HEK293 (cell line): ENCODE measurements at regions not wholly inside any gene's neighbourhood (a gene's known extent, or its start where the extent isn't known, plus 50 kb on each side); places are given as distances from the start of the nearest gene placed in this dataset.

ENCODE experiments used
- CTCF ChIA-PET: fragments of 350-600 bp; formaldehyde crosslinking; extraction: SDS; loops from one replicate; lab custom pipeline; 2021; ENCODE audit warnings: antibody characterized with exemption; lab: Yijun Ruan, JAX
- POLR2A ChIA-PET: fragments of 300-600 bp; formaldehyde crosslinking; extraction: SDS; loops from one replicate; lab custom pipeline; 2020; ENCODE audit warnings: antibody characterized with exemption, inconsistent platforms; lab: Yijun Ruan, JAX
- H3K27ac ChIP-seq: fragments of 200-500 bp; sonication (Bioruptor generic); 2 replicates; pipeline ENCODE4 v1.5.1; 2014; ENCODE audit warnings: low read depth, low read length, control low read depth, inconsistent platforms; ENCODE audit errors: extremely low read depth
- H3K36me3 ChIP-seq, 2 experiments: fragments of 200-500 bp in 1 of 2; sonication (Bioruptor generic) in 1 of 2; 1 replicate in 1 of 2; 2 replicates in 1 of 2; pipeline ENCODE4 v1.5.1; 2014 to 2017; ENCODE audit warnings: inconsistent platforms in 2 of 2, low read length in 2 of 2; ENCODE audit not compliant: control insufficient read depth in 2 of 2, insufficient read depth in 1 of 2
- H3K4me1 ChIP-seq: fragments of 200-500 bp; sonication (Bioruptor generic); 2 replicates; pipeline ENCODE4 v1.5.1; 2014; ENCODE audit warnings: mild to moderate bottlenecking, low read length, inconsistent platforms; ENCODE audit not compliant: control insufficient read depth, insufficient read depth
- H3K4me3 ChIP-seq: 2 replicates; pipeline ENCODE4 v1.5.1; 2011; ENCODE audit warnings: low read depth, mild to moderate bottlenecking, control low read depth, low read length, moderate library complexity
- H3K9me3 ChIP-seq: fragments of 200-500 bp; sonication (Bioruptor generic); 2 replicates; pipeline ENCODE4 v1.5.1; 2014; ENCODE audit warnings: low read depth, low read length, inconsistent platforms; ENCODE audit not compliant: control insufficient read depth, insufficient read depth
- AEBP2 ChIP-seq: fragments of 450-650 bp; formaldehyde crosslinking; IDR thresholded peaks from 2 replicates; pipeline ENCODE4 v1.5.1; 2016; ENCODE audit warnings: missing biosample characterization, missing genetic modification characterization, borderline replicate concordance
- BCL6B ChIP-seq: fragments of 450-650 bp; formaldehyde crosslinking; IDR thresholded peaks from 2 replicates; pipeline ENCODE4 v1.5.1; 2017; ENCODE audit warnings: missing biosample characterization, missing genetic modification characterization
- FEZF1 ChIP-seq: fragments of 450-650 bp; formaldehyde crosslinking; IDR thresholded peaks from 2 replicates; pipeline ENCODE4 v1.5.1; 2016; ENCODE audit warnings: missing biosample characterization, missing genetic modification characterization
- HOXA7 ChIP-seq: sonication (generic); formaldehyde crosslinking; IDR thresholded peaks from 2 replicates; pipeline ENCODE4 v1.8.1; 2022; ENCODE audit warnings: missing genetic modification reagents, borderline replicate concordance
- PRDM10 ChIP-seq: fragments of 450-650 bp; formaldehyde crosslinking; IDR thresholded peaks from 2 replicates; pipeline ENCODE4 v1.5.1; 2016; ENCODE audit warnings: missing biosample characterization, missing genetic modification characterization
- PRDM2 ChIP-seq: fragments of 450-650 bp; formaldehyde crosslinking; IDR thresholded peaks from 2 replicates; pipeline ENCODE4 v1.5.1; 2016; ENCODE audit warnings: missing biosample characterization, missing genetic modification characterization, borderline replicate concordance
- ZBTB1 ChIP-seq: fragments of 450-650 bp; formaldehyde crosslinking; IDR thresholded peaks from 2 replicates; pipeline ENCODE4 v1.5.1; 2016; ENCODE audit warnings: missing biosample characterization, missing genetic modification characterization
- ZFP69B ChIP-seq: fragments of 450-650 bp; formaldehyde crosslinking; IDR thresholded peaks from 2 replicates; pipeline ENCODE4 v1.5.1; 2016; ENCODE audit warnings: missing biosample characterization, missing genetic modification characterization
- ZNF354C ChIP-seq: fragments of 450-650 bp; formaldehyde crosslinking; IDR thresholded peaks from 2 replicates; pipeline ENCODE4 v1.5.1; 2016; ENCODE audit warnings: missing biosample characterization, missing genetic modification characterization, low read depth, borderline replicate concordance
- ZNF366 ChIP-seq: fragments of 450-650 bp; formaldehyde crosslinking; conservative IDR thresholded peaks from 2 replicates; pipeline ENCODE4 v1.5.1; 2016; ENCODE audit warnings: missing biosample characterization, missing genetic modification characterization
- ZNF513 ChIP-seq: fragments of 450-650 bp; IDR thresholded peaks from 2 replicates; pipeline ENCODE4 v1.5.1; 2018; ENCODE audit warnings: missing biosample characterization, missing genetic modification characterization
- ZNF623 ChIP-seq: fragments of 450-650 bp; formaldehyde crosslinking; IDR thresholded peaks from 2 replicates; pipeline ENCODE4 v1.5.1; 2016; ENCODE audit warnings: missing biosample characterization, missing genetic modification characterization
- ZNF626 ChIP-seq: fragments of 450-650 bp; sonication (Bioruptor Pico); formaldehyde crosslinking; IDR thresholded peaks from 2 replicates; pipeline ENCODE4 v1.5.1; 2018; ENCODE audit warnings: missing biosample characterization, missing genetic modification characterization, inconsistent platforms
- ZNF747 ChIP-seq: fragments of 450-650 bp; formaldehyde crosslinking; IDR thresholded peaks from 2 replicates; pipeline ENCODE4 v1.5.1; 2016; ENCODE audit warnings: missing biosample characterization, missing genetic modification characterization
- ZSCAN5A ChIP-seq: fragments of 450-650 bp; formaldehyde crosslinking; IDR thresholded peaks from 2 replicates; pipeline ENCODE4 v1.5.1; 2016; ENCODE audit warnings: missing biosample characterization, missing genetic modification characterization
- ZXDB ChIP-seq: fragments of 450-650 bp; formaldehyde crosslinking; IDR thresholded peaks from 2 replicates; pipeline ENCODE4 v1.5.1; 2016; ENCODE audit warnings: missing biosample characterization, missing genetic modification characterization
- TF ChIP-seq, protein P1 (sequence below): fragments of 450-650 bp; formaldehyde crosslinking; IDR thresholded peaks from 2 replicates; pipeline ENCODE4 v1.5.1; 2017; ENCODE audit warnings: missing biosample characterization, missing genetic modification characterization
- TF ChIP-seq, protein P2 (sequence below): fragments of 450-650 bp; formaldehyde crosslinking; IDR thresholded peaks from 2 replicates; pipeline ENCODE4 v1.5.1; 2017; ENCODE audit warnings: missing biosample characterization, mild to moderate bottlenecking, missing genetic modification characterization, moderate library complexity

- H3K27ac ChIP-seq, result no peak overlapping the region
- H3K36me3 ChIP-seq, result no peaks in the 10 kb centered on the region
- CTCF ChIA-PET, result no interaction called here
- H3K4me3 ChIP-seq, result no peak overlapping the region
- no peaks in the 10 kb centered on the region for H3K4me1 ChIP-seq
- no peaks in the 10 kb centered on the region for H3K9me3 ChIP-seq
- TF ChIP-seq BCL6B, result no peak
- no peak for TF ChIP-seq ZNF366 (tag by site-specific recombination)
- TF ChIP-seq ZNF623 (tag by site-specific recombination), result no peak
- TF ChIP-seq, protein P1, sequence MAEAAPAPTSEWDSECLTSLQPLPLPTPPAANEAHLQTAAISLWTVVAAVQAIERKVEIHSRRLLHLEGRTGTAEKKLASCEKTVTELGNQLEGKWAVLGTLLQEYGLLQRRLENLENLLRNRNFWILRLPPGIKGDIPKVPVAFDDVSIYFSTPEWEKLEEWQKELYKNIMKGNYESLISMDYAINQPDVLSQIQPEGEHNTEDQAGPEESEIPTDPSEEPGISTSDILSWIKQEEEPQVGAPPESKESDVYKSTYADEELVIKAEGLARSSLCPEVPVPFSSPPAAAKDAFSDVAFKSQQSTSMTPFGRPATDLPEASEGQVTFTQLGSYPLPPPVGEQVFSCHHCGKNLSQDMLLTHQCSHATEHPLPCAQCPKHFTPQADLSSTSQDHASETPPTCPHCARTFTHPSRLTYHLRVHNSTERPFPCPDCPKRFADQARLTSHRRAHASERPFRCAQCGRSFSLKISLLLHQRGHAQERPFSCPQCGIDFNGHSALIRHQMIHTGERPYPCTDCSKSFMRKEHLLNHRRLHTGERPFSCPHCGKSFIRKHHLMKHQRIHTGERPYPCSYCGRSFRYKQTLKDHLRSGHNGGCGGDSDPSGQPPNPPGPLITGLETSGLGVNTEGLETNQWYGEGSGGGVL (tag by site-specific recombination), result no peak
- no peak for TF ChIP-seq ZSCAN5A
- TF ChIP-seq, protein P2, sequence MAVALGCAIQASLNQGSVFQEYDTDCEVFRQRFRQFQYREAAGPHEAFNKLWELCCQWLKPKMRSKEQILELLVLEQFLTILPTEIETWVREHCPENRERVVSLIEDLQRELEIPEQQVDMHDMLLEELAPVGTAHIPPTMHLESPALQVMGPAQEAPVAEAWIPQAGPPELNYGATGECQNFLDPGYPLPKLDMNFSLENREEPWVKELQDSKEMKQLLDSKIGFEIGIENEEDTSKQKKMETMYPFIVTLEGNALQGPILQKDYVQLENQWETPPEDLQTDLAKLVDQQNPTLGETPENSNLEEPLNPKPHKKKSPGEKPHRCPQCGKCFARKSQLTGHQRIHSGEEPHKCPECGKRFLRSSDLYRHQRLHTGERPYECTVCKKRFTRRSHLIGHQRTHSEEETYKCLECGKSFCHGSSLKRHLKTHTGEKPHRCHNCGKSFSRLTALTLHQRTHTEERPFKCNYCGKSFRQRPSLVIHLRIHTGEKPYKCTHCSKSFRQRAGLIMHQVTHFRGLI (tag by site-specific recombination), result no peak
- no peak for TF ChIP-seq ZNF626 (tag by site-specific recombination)
- no peak for TF ChIP-seq PRDM10 (tag by site-specific recombination)
- no peak for TF ChIP-seq ZNF747 (tag by site-specific recombination)
- TF ChIP-seq ZFP69B, result no peak
- TF ChIP-seq ZNF513, result no peak
- TF ChIP-seq ZBTB1 (tag by site-specific recombination), result no peak
- no peak for TF ChIP-seq ZXDB (tag by site-specific recombination)
- TF ChIP-seq FEZF1 (tag by site-specific recombination), result no peak
- TF ChIP-seq ZNF354C (tag by site-specific recombination), result no peak
- TF ChIP-seq PRDM2 (tag by site-specific recombination), result no peak
- no peak for TF ChIP-seq HOXA7 (CRISPR knock-in tag)
- no peak for TF ChIP-seq AEBP2 (tag by site-specific recombination)
- POLR2A ChIA-PET, result no interaction called here
Measured at GRCh38 chr12:88706286-88706685, 126.0 kb upstream of the KITLG start.
